ENCODE measurements at regions not wholly inside any gene's neighbourhood (a gene's known extent, or its start where the extent isn't known, plus 50 kb on each side); places are given as distances from the start of the nearest gene placed in this dataset.

DNA sequence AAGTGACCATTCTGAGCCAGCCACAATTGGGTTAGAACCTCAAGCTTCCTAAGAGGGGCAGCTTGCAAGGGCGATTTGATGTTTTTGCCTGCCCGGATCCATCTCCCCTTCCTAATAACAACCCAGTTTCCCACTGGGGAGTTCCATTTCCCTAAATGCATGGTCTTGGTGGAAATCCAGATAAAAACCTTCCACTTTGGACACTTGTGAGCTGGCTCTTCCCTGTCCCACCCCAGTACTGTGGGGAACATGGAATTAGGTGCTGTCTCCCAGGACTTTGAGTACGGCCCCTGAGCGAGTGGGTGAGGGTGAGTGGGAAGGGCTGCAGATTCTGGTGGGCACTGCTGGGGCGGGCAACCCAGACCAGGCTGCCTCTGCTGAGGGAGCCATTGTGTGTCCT is 122.3 kb downstream of the DDX1 start:
- TF ChIP-seq, protein P1, sequence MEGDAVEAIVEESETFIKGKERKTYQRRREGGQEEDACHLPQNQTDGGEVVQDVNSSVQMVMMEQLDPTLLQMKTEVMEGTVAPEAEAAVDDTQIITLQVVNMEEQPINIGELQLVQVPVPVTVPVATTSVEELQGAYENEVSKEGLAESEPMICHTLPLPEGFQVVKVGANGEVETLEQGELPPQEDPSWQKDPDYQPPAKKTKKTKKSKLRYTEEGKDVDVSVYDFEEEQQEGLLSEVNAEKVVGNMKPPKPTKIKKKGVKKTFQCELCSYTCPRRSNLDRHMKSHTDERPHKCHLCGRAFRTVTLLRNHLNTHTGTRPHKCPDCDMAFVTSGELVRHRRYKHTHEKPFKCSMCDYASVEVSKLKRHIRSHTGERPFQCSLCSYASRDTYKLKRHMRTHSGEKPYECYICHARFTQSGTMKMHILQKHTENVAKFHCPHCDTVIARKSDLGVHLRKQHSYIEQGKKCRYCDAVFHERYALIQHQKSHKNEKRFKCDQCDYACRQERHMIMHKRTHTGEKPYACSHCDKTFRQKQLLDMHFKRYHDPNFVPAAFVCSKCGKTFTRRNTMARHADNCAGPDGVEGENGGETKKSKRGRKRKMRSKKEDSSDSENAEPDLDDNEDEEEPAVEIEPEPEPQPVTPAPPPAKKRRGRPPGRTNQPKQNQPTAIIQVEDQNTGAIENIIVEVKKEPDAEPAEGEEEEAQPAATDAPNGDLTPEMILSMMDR (IDR thresholded peaks at IDR 0.05), result no peak
- TF ChIP-seq SIN3A (IDR thresholded peaks at IDR 0.05; ENCODE audit: borderline replicate concordance, insufficient read depth, low read depth, low read length) (no peak), REST (IDR thresholded peaks at IDR 0.05; ENCODE audit: insufficient read depth in 1 of 2, low read depth in 2 of 2, low read length in 1 of 2) (no peak)
